ENCODE measurements at regions not wholly inside any gene's neighbourhood (a gene's known extent, or its start where the extent isn't known, plus 50 kb on each side); places are given as distances from the start of the nearest gene placed in this dataset.

DNA sequence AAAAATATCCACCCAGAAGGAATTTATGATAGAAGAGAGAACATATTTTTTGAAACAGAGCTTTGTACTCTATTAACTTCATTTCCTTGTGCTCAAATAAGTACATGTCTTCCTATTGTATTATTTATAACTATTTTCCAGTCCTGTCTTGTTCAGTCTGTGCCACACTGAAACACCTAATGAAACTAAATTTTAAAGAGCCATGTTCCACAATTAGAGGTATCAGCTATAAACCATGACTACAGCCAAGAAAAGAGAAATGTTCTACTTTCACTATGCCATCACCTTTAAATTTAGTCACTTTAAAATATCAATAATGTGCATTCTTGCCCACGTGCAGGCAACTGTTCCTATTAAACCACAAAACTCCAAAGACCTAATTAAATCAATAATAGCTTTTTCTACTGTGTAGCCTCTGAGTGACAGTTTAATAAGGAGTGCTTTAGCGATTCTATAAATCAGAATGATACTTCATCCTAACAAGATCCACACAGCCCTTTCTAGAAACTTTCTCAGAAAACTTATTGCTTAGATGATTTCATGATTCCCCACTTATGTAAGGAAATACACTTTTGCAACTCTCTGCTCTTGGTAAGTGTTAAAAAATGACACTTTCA, 404.9 kb upstream of the CHRM3 start:
- TF ChIP-seq, protein P1, sequence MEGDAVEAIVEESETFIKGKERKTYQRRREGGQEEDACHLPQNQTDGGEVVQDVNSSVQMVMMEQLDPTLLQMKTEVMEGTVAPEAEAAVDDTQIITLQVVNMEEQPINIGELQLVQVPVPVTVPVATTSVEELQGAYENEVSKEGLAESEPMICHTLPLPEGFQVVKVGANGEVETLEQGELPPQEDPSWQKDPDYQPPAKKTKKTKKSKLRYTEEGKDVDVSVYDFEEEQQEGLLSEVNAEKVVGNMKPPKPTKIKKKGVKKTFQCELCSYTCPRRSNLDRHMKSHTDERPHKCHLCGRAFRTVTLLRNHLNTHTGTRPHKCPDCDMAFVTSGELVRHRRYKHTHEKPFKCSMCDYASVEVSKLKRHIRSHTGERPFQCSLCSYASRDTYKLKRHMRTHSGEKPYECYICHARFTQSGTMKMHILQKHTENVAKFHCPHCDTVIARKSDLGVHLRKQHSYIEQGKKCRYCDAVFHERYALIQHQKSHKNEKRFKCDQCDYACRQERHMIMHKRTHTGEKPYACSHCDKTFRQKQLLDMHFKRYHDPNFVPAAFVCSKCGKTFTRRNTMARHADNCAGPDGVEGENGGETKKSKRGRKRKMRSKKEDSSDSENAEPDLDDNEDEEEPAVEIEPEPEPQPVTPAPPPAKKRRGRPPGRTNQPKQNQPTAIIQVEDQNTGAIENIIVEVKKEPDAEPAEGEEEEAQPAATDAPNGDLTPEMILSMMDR (IDR thresholded peaks at IDR 0.05) = no peak
- no peak for TF ChIP-seq EZH2 (IDR thresholded peaks at IDR 0.05; ENCODE audit: borderline replicate concordance, insufficient read depth, low read depth, low read length, poor library complexity, severe bottlenecking)

Measured in B cell (primary cell).